ENCODE measurements at regions not wholly inside any gene's neighbourhood (a gene's known extent, or its start where the extent isn't known, plus 50 kb on each side); places are given as distances from the start of the nearest gene placed in this dataset.

DNA sequence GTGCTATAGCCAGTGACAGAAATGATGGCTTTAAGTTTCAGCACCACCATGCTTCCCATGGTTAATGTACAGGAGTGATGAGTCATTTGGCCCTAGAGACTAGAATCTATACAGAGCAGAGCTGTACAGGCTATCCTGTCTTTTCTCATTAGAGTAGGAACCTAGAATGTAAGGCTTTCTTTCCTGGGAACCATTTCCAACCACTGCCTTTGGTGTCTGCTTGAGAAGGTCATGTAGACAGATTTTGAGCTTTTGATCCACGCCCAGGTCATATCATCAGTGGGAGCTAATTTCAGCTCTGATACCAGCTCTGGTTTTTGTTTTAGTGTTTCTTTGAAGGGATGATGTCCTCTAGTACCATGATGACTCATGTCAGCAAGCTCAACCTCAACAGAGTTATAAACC, 543.1 kb downstream of the NTRK3 start:
- Histone ChIP-seq H4K20me1 (ENCODE audit: insufficient read depth, low read length) (no peaks in the 10 kb centered on the region), H3K4me3 (ENCODE audit: insufficient read depth, low read length) (no peak overlapping the region), H3K4me2 (ENCODE audit: insufficient read depth, low read length) (no peak overlapping the region), H3K79me2 (ENCODE audit: insufficient read depth, low read length) (no peaks in the 10 kb centered on the region), H3K4me1 (ENCODE audit: insufficient read depth, low read length) (no peaks in the 10 kb centered on the region), H3K9me3 (ENCODE audit: low read depth, low read length) (no peaks in the 10 kb centered on the region), H3K36me3 (ENCODE audit: insufficient read depth, low read length) (no peaks in the 10 kb centered on the region), H3K27ac (ENCODE audit: low read depth, low read length) (no peak overlapping the region), H2AFZ (ENCODE audit: low read length) (no peak overlapping the region), H3K27me3 (ENCODE audit: insufficient read depth, low read length) (peaks cover 5% of the 10 kb centered on the region)
- no peak for DNase-seq (ENCODE audit: insufficient read length, low spot score, missing footprints)
- TF ChIP-seq, protein P1, sequence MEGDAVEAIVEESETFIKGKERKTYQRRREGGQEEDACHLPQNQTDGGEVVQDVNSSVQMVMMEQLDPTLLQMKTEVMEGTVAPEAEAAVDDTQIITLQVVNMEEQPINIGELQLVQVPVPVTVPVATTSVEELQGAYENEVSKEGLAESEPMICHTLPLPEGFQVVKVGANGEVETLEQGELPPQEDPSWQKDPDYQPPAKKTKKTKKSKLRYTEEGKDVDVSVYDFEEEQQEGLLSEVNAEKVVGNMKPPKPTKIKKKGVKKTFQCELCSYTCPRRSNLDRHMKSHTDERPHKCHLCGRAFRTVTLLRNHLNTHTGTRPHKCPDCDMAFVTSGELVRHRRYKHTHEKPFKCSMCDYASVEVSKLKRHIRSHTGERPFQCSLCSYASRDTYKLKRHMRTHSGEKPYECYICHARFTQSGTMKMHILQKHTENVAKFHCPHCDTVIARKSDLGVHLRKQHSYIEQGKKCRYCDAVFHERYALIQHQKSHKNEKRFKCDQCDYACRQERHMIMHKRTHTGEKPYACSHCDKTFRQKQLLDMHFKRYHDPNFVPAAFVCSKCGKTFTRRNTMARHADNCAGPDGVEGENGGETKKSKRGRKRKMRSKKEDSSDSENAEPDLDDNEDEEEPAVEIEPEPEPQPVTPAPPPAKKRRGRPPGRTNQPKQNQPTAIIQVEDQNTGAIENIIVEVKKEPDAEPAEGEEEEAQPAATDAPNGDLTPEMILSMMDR (IDR thresholded peaks at IDR 0.05; ENCODE audit: extremely low read depth, low read depth, low read length): no peak

DNA sequence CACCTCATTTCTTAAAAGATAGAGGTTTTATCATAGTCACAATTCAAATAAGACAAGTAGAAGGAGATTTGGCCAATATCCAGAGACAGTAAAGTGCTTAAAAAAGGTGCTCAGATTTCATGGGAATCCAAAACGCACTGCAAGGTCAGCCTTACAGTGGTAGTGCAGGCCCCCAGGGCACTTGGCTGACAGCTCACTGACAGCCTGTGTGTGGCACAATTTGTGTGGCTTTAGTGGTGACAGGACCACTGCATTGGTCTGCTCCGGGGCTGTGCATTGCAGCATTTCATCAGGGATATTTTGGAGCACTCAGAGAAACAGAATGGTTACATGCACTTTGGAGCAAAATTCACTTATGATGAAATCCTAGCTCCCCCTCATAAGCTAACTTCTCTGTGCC, 544.3 kb downstream of the NTRK3 start:
- Histone ChIP-seq H3K4me2 (ENCODE audit: insufficient read depth, low read length) (no peak overlapping the region), H3K79me2 (ENCODE audit: insufficient read depth, low read length) (no peaks in the 10 kb centered on the region), H3K9me3 (ENCODE audit: low read depth, low read length) (no peaks in the 10 kb centered on the region), H2AFZ (ENCODE audit: low read length) (no peak overlapping the region), H3K27me3 (ENCODE audit: insufficient read depth, low read length) (peaks cover 5% of the 10 kb centered on the region), H3K4me3 (ENCODE audit: insufficient read depth, low read length) (no peak overlapping the region), H3K4me1 (ENCODE audit: insufficient read depth, low read length) (no peaks in the 10 kb centered on the region), H3K36me3 (ENCODE audit: insufficient read depth, low read length) (no peaks in the 10 kb centered on the region), H3K27ac (ENCODE audit: low read depth, low read length) (no peak overlapping the region), H4K20me1 (ENCODE audit: insufficient read depth, low read length) (no peaks in the 10 kb centered on the region)
- TF ChIP-seq, protein P1 (IDR thresholded peaks at IDR 0.05; ENCODE audit: extremely low read depth, low read depth, low read length): no peak
- DNase-seq (ENCODE audit: insufficient read length, low spot score, missing footprints): no peak

DNA sequence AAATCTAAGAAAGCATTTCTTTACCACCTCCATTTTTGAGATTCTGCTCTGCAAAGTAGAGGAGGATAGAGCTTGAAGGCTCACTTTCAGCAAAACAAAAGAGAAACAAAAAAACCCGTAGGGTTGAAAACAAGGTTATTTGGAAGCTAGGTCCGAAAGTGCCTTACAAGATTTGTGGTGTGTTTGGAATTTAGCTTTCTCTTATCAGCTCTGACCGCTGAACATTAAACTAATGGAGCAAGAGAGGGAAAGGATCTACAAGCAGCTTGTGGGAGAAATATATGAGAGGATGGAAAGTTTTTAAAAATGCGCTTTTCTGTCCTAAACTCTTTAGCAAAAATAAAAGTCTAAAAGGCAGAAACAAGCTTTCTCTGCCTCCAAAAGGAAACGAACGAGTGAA, 545.5 kb downstream of the NTRK3 start:
- DNase-seq (ENCODE audit: insufficient read length, low spot score, missing footprints): no peak
- no peaks in the 10 kb centered on the region for H3K79me2 ChIP-seq (ENCODE audit: insufficient read depth, low read length)
- H3K9me3 ChIP-seq (ENCODE audit: low read depth, low read length): no peaks in the 10 kb centered on the region
- no peak overlapping the region for H3K27ac ChIP-seq (ENCODE audit: low read depth, low read length)
- no peak overlapping the region for H3K4me3 ChIP-seq (ENCODE audit: insufficient read depth, low read length)
- no peaks in the 10 kb centered on the region for H3K4me1 ChIP-seq (ENCODE audit: insufficient read depth, low read length)
- H4K20me1 ChIP-seq (ENCODE audit: insufficient read depth, low read length): no peaks in the 10 kb centered on the region
- peaks cover 5% of the 10 kb centered on the region for H3K27me3 ChIP-seq (ENCODE audit: insufficient read depth, low read length)
- H2AFZ ChIP-seq (ENCODE audit: low read length): no peak overlapping the region
- H3K4me2 ChIP-seq (ENCODE audit: insufficient read depth, low read length): no peak overlapping the region
- H3K36me3 ChIP-seq (ENCODE audit: insufficient read depth, low read length): no peaks in the 10 kb centered on the region
- TF ChIP-seq, protein P1 (IDR thresholded peaks at IDR 0.05; ENCODE audit: extremely low read depth, low read depth, low read length): no peak

DNA sequence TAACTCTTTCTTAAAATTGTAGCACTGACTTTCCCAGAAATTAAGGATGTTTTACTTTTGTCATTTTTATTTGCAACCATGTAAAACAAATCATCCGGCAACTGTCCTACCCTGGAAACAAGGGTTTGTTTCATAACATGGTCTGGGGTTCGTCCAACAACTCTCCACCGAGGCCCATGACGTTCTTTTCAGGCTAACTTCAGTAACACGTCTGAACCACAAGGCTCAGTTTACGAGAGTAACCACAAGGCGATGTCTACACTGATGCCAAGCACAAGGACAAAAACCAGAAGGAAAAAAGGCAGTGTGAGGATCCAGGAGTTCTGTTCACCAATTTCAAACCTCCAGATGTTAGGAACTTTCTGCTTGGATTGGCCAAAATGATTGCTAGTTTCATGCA, 546.1 kb downstream of the NTRK3 start:
- no peaks in the 10 kb centered on the region for H4K20me1 ChIP-seq (ENCODE audit: insufficient read depth, low read length)
- DNase-seq (ENCODE audit: insufficient read length, low spot score, missing footprints): no peak
- H3K9me3 ChIP-seq (ENCODE audit: low read depth, low read length): no peaks in the 10 kb centered on the region
- no peak overlapping the region for H3K4me3 ChIP-seq (ENCODE audit: insufficient read depth, low read length)
- H2AFZ ChIP-seq (ENCODE audit: low read length): peak overlapping the region; percentile 27
- no peaks in the 10 kb centered on the region for H3K79me2 ChIP-seq (ENCODE audit: insufficient read depth, low read length)
- TF ChIP-seq, protein P1 (IDR thresholded peaks at IDR 0.05; ENCODE audit: extremely low read depth, low read depth, low read length): no peak
- no peaks in the 10 kb centered on the region for H3K4me1 ChIP-seq (ENCODE audit: insufficient read depth, low read length)
- no peak overlapping the region for H3K27ac ChIP-seq (ENCODE audit: low read depth, low read length)
- no peak overlapping the region for H3K4me2 ChIP-seq (ENCODE audit: insufficient read depth, low read length)
- H3K36me3 ChIP-seq (ENCODE audit: insufficient read depth, low read length): no peaks in the 10 kb centered on the region
- H3K27me3 ChIP-seq (ENCODE audit: insufficient read depth, low read length): no peaks in the 10 kb centered on the region

All from osteoblast (primary cell).